H9 (cell line): ENCODE measurements at regions not wholly inside any gene's neighbourhood (a gene's known extent, or its start where the extent isn't known, plus 50 kb on each side); places are given as distances from the start of the nearest gene placed in this dataset.

Experiments used
- DNase-seq: peaks from one replicate; pipeline ENCODE4 v3.0.0-alpha.2; 2017
- H2AFZ ChIP-seq: one replicate; pipeline ENCODE4 v1.6.1; 2013; ENCODE audit warnings: mild to moderate bottlenecking, low read length, control low read depth, moderate library complexity
- H2AK5ac ChIP-seq: 2 replicates; pipeline ENCODE4 v1.6.1; 2013; ENCODE audit warnings: low read length, control low read depth, mixed read lengths; ENCODE audit not compliant: insufficient read length
- H2BK120ac ChIP-seq: one replicate; pipeline ENCODE4 v1.6.1; 2013; ENCODE audit warnings: low read depth, mild to moderate bottlenecking, low read length, control low read depth, inconsistent platforms; ENCODE audit not compliant: poor library complexity, severe bottlenecking
- H2BK12ac ChIP-seq: 2 replicates; pipeline ENCODE4 v1.6.1; 2013; ENCODE audit warnings: low read length, control low read depth, mixed read lengths, low read depth; ENCODE audit not compliant: insufficient read length
- H2BK15ac ChIP-seq: 2 replicates; pipeline ENCODE4 v1.6.1; 2013; ENCODE audit warnings: low read depth, low read length, control low read depth
- H2BK20ac ChIP-seq: one replicate; pipeline ENCODE4 v1.6.1; 2013; ENCODE audit warnings: low read depth, mild to moderate bottlenecking, low read length, control low read depth, inconsistent platforms; ENCODE audit not compliant: poor library complexity, severe bottlenecking
- H2BK5ac ChIP-seq: 2 replicates; pipeline ENCODE4 v1.6.1; 2013; ENCODE audit warnings: low read length, control low read depth, mixed read lengths; ENCODE audit not compliant: insufficient read length
- H3K14ac ChIP-seq: 2 replicates; pipeline ENCODE4 v1.6.1; 2013; ENCODE audit warnings: low read length, control low read depth; ENCODE audit not compliant: insufficient read depth
- H3K18ac ChIP-seq: 2 replicates; pipeline ENCODE4 v1.6.1; 2013; ENCODE audit warnings: low read depth, mild to moderate bottlenecking, mixed read lengths, low read length, control low read depth; ENCODE audit not compliant: insufficient read length
- H3K23ac ChIP-seq: 2 replicates; pipeline ENCODE4 v1.6.1; 2013; ENCODE audit warnings: low read length, control low read depth, mixed read lengths, low read depth; ENCODE audit not compliant: insufficient read length
- H3K23me2 ChIP-seq: 2 replicates; pipeline ENCODE4 v1.6.1; 2013; ENCODE audit warnings: low read depth, mild to moderate bottlenecking, mixed read lengths, low read length, control low read depth; ENCODE audit not compliant: insufficient read length, poor library complexity, severe bottlenecking
- H3K27ac ChIP-seq: 2 replicates; pipeline ENCODE4 v1.5.1; 2013; ENCODE audit warnings: low read length, control low read depth, mixed read lengths, low read depth; ENCODE audit not compliant: insufficient read length
- H3K27me3 ChIP-seq: 2 replicates; pipeline ENCODE4 v1.6.1; 2013; ENCODE audit warnings: low read length, control low read depth, inconsistent platforms; ENCODE audit not compliant: insufficient read depth
- H3K4ac ChIP-seq: 2 replicates; pipeline ENCODE4 v1.6.1; 2013; ENCODE audit warnings: low read depth, mild to moderate bottlenecking, control low read depth, inconsistent platforms, low read length, moderate library complexity
- H3K4me1 ChIP-seq: 2 replicates; pipeline ENCODE4 v1.6.1; 2013; ENCODE audit warnings: low read length, control low read depth, inconsistent platforms; ENCODE audit not compliant: insufficient read depth
- H3K4me2 ChIP-seq: 2 replicates; pipeline ENCODE4 v1.6.1; 2013; ENCODE audit warnings: low read length, control low read depth, mixed read lengths; ENCODE audit not compliant: insufficient read length, insufficient read depth
- H3K56ac ChIP-seq: 2 replicates; pipeline ENCODE4 v1.6.1; 2013; ENCODE audit warnings: low read depth, mild to moderate bottlenecking, mixed read lengths, low read length, control low read depth; ENCODE audit not compliant: insufficient read length
- H3K79me1 ChIP-seq: 2 replicates; pipeline ENCODE4 v1.6.1; 2013; ENCODE audit warnings: low read depth, mild to moderate bottlenecking, moderate library complexity, low read length, control low read depth, inconsistent platforms; ENCODE audit not compliant: insufficient read depth, poor library complexity, severe bottlenecking
- H3K79me2 ChIP-seq: 2 replicates; pipeline ENCODE4 v1.6.1; 2013; ENCODE audit warnings: low read length, control low read depth, inconsistent platforms; ENCODE audit not compliant: insufficient read depth
- H3K9ac ChIP-seq: 2 replicates; pipeline ENCODE4 v1.6.1; 2013; ENCODE audit warnings: low read length, control low read depth, mixed read lengths; ENCODE audit not compliant: insufficient read length; ENCODE audit errors: extremely low read depth
- H3K9me3 ChIP-seq: one replicate; pipeline ENCODE4 v1.6.1; 2013; ENCODE audit warnings: low read depth, low read length, inconsistent platforms; ENCODE audit not compliant: control insufficient read depth
- H3T11ph ChIP-seq: one replicate; pipeline ENCODE4 v1.6.1; 2013; ENCODE audit warnings: mild to moderate bottlenecking, low read length, control low read depth, inconsistent platforms
- H4K20me1 ChIP-seq: one replicate; pipeline ENCODE4 v1.6.1; 2013; ENCODE audit not compliant: control insufficient read depth, insufficient read length, insufficient read depth
- H4K5ac ChIP-seq: 2 replicates; pipeline ENCODE4 v1.6.1; 2013; ENCODE audit warnings: low read depth, mild to moderate bottlenecking, mixed read lengths, low read length, control low read depth; ENCODE audit not compliant: insufficient read length
- H4K8ac ChIP-seq: replicated peaks from 2 replicates; pipeline ENCODE4 v1.6.1; 2013; ENCODE audit warnings: low read length, control low read depth, mixed read lengths, low read depth; ENCODE audit not compliant: insufficient read length
- H4K91ac ChIP-seq: 2 replicates; pipeline ENCODE4 v1.6.1; 2013; ENCODE audit warnings: low read depth, mild to moderate bottlenecking, moderate library complexity, mixed read lengths, low read length, control low read depth; ENCODE audit not compliant: insufficient read length
- H3K27ac Mint-ChIP-seq, 3 experiments: 2 replicates in 2 of 3; 3 replicates in 1 of 3; pipeline ENCODE4 v1.8.0; 2020 to 2021; ENCODE audit warnings: mixed read lengths in 3 of 3, mild to moderate bottlenecking in 1 of 3, moderate library complexity in 1 of 3
- H3K27me3 Mint-ChIP-seq: 2 replicates; pipeline ENCODE4 v1.8.0; 2021; ENCODE audit warnings: low read depth, mild to moderate bottlenecking, moderate library complexity, mixed read lengths
- H3K36me3 Mint-ChIP-seq, 3 experiments: 2 replicates in 2 of 3; 3 replicates in 1 of 3; pipeline ENCODE4 v1.8.0; 2020 to 2021; ENCODE audit warnings: low read depth in 3 of 3, mixed read lengths in 3 of 3; ENCODE audit not compliant: insufficient read depth in 1 of 3
- H3K4me1 Mint-ChIP-seq, 2 experiments: 2 replicates each; pipeline ENCODE4 v1.8.0; 2020; ENCODE audit warnings: mixed read lengths in 2 of 2
- H3K4me3 Mint-ChIP-seq, 2 experiments: 2 replicates in 1 of 2; 3 replicates in 1 of 2; pipeline ENCODE4 v1.8.0; 2020 to 2021; ENCODE audit warnings: mild to moderate bottlenecking in 2 of 2, mixed read lengths in 2 of 2, moderate library complexity in 1 of 2
- H3K9me3 Mint-ChIP-seq, 2 experiments: 2 replicates in 1 of 2; 3 replicates in 1 of 2; pipeline ENCODE4 v1.8.0; 2020; ENCODE audit warnings: mild to moderate bottlenecking in 2 of 2, mixed read lengths in 2 of 2, moderate library complexity in 1 of 2
- CTCF ChIP-seq: fragments of 200-600 bp; sonication (generic); conservative IDR thresholded peaks from 3 replicates; pipeline ENCODE4 v1.8.0; 2021; ENCODE audit warnings: antibody characterized with exemption, mild to moderate bottlenecking
- WGBS: extraction: QIAGEN DNeasy Blood & Tissue Kit; methylation state at CpG from one replicate; pipeline ENCODE4 v1.1.7; 2013; ENCODE audit warnings: missing lambda C conversion rate, low lambda C conversion rate, mixed read lengths; ENCODE audit not compliant: insufficient read length; ENCODE audit errors: extremely low coverage; 5-methylcytosine and 5-hydroxymethylcytosine counted together

- H3K14ac ChIP-seq, result no peak overlapping the region
- no peaks in the 10 kb centered on the region for H4K20me1 ChIP-seq
- H3K23ac ChIP-seq, result no peak overlapping the region
- H2AK5ac ChIP-seq, result no peak overlapping the region
- H3K4me2 ChIP-seq, result no peak overlapping the region
- WGBS, result no CpG with 5 or more reads among the region's 7 CpGs
- no peak for TF ChIP-seq CTCF
- H3T11ph ChIP-seq, result no peak overlapping the region
- no peak for DNase-seq
- no peaks in the 10 kb centered on the region; the same call in 1 of the 2 replicates for H3K27me3 Mint-ChIP-seq
- H3K4ac ChIP-seq, result no peak overlapping the region
- no peak overlapping the region; a peak in 1 of 7 replicates for H3K27ac Mint-ChIP-seq
- no peak overlapping the region for H3K9ac ChIP-seq
- no peaks in the 10 kb centered on the region; the same call in 1 of the 2 replicates for H3K4me1 ChIP-seq
- H3K56ac ChIP-seq, result no peak overlapping the region
- no peak overlapping the region for H4K5ac ChIP-seq
- no peak overlapping the region for H4K91ac ChIP-seq
- H3K18ac ChIP-seq, result no peak overlapping the region
- H2BK5ac ChIP-seq, result no peak overlapping the region
- H3K27me3 ChIP-seq, result no peaks in the 10 kb centered on the region
- H2BK12ac ChIP-seq, result no peak overlapping the region
- H3K27ac ChIP-seq, result no peak overlapping the region
- H3K23me2 ChIP-seq, result no peaks in the 10 kb centered on the region
- no peaks in the 10 kb centered on the region for H3K79me2 ChIP-seq
- H2BK120ac ChIP-seq, result no peak overlapping the region
- no peaks in the 10 kb centered on the region for H3K79me1 ChIP-seq
- no peak overlapping the region for H2BK20ac ChIP-seq
- no peak overlapping the region for H2AFZ ChIP-seq
- H4K8ac ChIP-seq, result no peak overlapping the region
- H3K9me3 ChIP-seq, result no peaks in the 10 kb centered on the region
- H3K9me3 Mint-ChIP-seq, result no peaks in the 10 kb centered on the region
- no peak overlapping the region for H2BK15ac ChIP-seq
- H3K36me3 Mint-ChIP-seq, result no peaks in the 10 kb centered on the region
- H3K4me3 Mint-ChIP-seq, result no peak overlapping the region
- H3K4me1 Mint-ChIP-seq, result peaks cover 0 to 7% of the 10 kb centered on the region in 2 experiments; a peak in 2 of 4 replicates
Measured at GRCh38 chr17:13705221-13705620, 103.5 kb upstream of the HS3ST3A1 start.
